RWPE1 (cell line): ENCODE measurements at regions not wholly inside any gene's neighbourhood (a gene's known extent, or its start where the extent isn't known, plus 50 kb on each side); places are given as distances from the start of the nearest gene placed in this dataset.
A peak's percentile ranks its signal among the peaks of the same experiment; 100 is the strongest.
"Not testable (repeated sequence)": the region's sequence is repeated elsewhere in the genome, so short reads cannot be mapped to it uniquely, and the experiment has no call there.

ENCODE experiments used
- CTCF ChIA-PET: fragments of 350-600 bp; sonication (Branson Sonifier 250); formaldehyde crosslinking; extraction: SDS; loops from one replicate; lab custom pipeline; 2021; lab: Yijun Ruan, JAX
- POLR2A ChIA-PET: fragments of 400-600 bp; formaldehyde crosslinking; extraction: SDS; loops from one replicate; lab custom pipeline; 2020; ENCODE audit warnings: antibody characterized with exemption; ENCODE audit not compliant: low non-redundant PET; lab: Yijun Ruan, JAX
- DNase-seq: peaks from one replicate; pipeline ENCODE4 v3.0.0; 2012; ENCODE audit warnings: low spot score
- H3K27ac ChIP-seq: fragments of 450-650 bp; 2 replicates; pipeline ENCODE4 v1.5.1; 2017
- TF ChIP-seq, protein P1 (sequence below): fragments of 450-650 bp; conservative IDR thresholded peaks from 2 replicates; pipeline ENCODE4 v1.5.1; 2017; ENCODE audit warnings: low read depth, mild to moderate bottlenecking

DNA sequence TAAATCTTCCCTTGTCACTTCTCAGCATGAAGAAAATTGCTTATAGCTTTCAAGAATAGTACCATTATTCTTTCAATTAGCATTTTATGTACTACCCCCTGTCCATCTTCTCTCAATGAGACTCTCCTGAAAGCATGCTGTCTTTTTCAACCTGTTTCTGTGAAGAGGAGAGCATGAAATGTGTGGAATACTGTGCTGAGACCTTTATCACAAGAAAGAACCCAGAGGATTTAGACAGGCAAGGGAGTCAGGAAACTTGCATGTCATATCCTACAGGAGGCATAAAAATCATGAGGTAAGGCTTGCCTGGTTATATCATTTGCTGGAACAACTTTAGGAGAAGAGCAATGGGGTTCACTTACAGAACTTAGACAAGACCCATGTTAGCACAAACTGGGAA is 56.7 kb upstream of the LPAR1 start:
- H3K27ac ChIP-seq, result no peak overlapping the region
- POLR2A ChIA-PET, result no interaction called here
- CTCF ChIA-PET, result interaction anchor here (0.6 kb wide), 1 partner anchor 487 kb away, joined by 3 read pairs; no protein-coding TSS in a partner anchor
- DNase-seq, result no peak
- TF ChIP-seq, protein P1, sequence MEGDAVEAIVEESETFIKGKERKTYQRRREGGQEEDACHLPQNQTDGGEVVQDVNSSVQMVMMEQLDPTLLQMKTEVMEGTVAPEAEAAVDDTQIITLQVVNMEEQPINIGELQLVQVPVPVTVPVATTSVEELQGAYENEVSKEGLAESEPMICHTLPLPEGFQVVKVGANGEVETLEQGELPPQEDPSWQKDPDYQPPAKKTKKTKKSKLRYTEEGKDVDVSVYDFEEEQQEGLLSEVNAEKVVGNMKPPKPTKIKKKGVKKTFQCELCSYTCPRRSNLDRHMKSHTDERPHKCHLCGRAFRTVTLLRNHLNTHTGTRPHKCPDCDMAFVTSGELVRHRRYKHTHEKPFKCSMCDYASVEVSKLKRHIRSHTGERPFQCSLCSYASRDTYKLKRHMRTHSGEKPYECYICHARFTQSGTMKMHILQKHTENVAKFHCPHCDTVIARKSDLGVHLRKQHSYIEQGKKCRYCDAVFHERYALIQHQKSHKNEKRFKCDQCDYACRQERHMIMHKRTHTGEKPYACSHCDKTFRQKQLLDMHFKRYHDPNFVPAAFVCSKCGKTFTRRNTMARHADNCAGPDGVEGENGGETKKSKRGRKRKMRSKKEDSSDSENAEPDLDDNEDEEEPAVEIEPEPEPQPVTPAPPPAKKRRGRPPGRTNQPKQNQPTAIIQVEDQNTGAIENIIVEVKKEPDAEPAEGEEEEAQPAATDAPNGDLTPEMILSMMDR, result no peak

DNA sequence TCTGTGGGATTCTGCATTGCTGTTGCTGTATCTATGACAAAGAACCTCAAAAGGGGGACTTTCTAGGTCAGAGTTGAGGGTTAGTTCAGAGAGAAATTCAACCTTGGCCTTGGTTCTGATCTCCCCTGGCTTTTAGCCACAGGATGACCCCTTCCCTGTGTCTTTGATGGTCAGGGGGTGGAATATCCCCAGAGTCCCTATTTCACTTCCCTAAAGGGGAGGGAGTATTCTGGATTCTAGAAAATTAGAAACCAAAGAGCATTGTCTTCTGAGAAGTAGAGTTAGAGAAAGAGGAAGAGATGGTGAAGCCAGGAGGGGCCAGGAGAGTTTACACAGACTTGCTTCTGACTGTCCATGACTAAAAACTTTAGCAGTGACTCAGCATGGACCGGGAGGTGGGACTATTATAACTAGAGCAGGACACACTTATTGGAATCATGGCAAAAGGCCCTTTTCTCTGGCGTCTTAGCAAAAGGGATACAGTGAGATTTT is 56.2 kb upstream of the LPAR1 start:
- ChIA-PET POLR2A (no interaction called here), CTCF (no interaction called here)
- TF ChIP-seq, protein P1, result no peak
- peak; percentile 34 for DNase-seq
- H3K27ac ChIP-seq, result no peak overlapping the region

GRCh38 chr9:111092167-111092566 is 53.9 kb upstream of the LPAR1 start:
- H3K27ac ChIP-seq, DNase-seq, CTCF ChIA-PET, POLR2A ChIA-PET: not testable (repeated sequence)
